Activated CD4-positive, alpha-beta T cell treated with anti-CD3 and anti-CD28 coated beads for 1 hour (primary cell): ENCODE measurements at regions not wholly inside any gene's neighbourhood (a gene's known extent, or its start where the extent isn't known, plus 50 kb on each side); places are given as distances from the start of the nearest gene placed in this dataset.

ENCODE experiments used
- DNase-seq: peaks from one replicate; pipeline ENCODE4 v3.0.0-alpha.2; 2020

- no peak for DNase-seq
These were observed 441.2 kb downstream of the CENPC start for GRCh38 chr4:67104145-67104544.

- DNase-seq: no peak
These were observed 442.1 kb downstream of the CENPC start for GRCh38 chr4:67103001-67103747.

GRCh38 chr4:67101612-67102011 lies 443.7 kb downstream of the CENPC start:
- no peak for DNase-seq

- DNase-seq: no peak
These were observed 453.0 kb downstream of the CENPC start for GRCh38 chr4:67092351-67092750.

DNA sequence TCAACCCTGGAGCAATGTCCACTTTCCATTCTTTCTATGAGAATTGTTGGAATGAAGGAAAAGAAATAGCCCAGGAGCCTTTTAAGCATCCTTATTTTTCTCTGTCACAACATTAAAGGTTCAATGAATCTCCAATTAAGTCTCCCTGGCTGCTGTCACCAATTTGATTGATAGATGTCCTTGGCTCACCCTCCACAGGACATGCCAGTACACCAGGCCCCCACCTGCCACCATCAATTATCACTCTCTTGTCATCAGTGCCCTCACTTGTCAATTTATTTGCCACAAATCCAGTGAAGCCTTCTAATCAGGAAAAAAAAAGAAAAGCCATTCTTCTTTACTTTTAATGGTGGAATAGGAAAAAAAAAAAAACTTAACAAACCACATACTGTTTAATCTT lies 453.6 kb downstream of the CENPC start:
- DNase-seq: no peak

- DNase-seq: no peak
These were observed 457.4 kb downstream of the CENPC start for GRCh38 chr4:67087897-67088296.

- no peak for DNase-seq
These were observed 460.5 kb downstream of the CENPC start for GRCh38 chr4:67084783-67085182.

DNA sequence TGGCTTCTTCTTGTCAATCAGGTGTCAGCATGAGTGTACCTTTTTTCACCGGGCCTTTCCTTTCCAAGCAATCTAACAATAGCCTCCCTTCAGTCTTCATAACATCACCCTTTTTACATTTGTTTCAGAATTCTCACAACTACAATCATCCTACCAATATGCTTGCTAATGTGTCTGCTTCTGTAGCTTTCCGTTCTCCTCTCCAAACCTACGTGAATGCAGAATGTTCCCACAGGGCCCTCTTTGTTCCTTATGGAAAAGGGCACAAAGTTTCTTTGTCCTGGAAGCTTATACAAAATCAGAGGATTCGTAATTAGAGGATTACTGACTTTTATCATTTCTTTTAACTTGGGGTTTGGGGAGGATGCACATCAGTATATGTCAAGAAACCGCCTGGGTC lies 461.8 kb downstream of the CENPC start:
- no peak for DNase-seq

DNA sequence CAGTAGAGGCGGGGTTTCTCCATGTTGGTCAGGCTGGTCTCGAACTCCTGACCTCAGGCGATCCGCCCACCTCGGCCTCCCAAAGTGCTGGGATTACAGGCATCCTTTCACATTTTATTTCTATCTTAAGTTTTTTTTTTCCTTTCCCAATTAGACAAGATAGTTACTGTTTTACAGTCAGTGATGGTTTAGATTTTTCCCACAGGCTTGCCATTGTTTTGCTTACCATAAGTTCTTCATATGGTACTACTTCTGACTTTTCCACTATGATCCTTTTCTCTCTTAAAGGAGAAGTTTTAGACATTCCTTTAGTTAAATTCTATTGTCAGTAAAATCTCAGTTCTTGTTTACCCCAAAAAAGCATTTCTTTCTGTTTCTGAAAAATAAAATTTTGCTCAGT lies 462.6 kb downstream of the CENPC start:
- no peak for DNase-seq

GRCh38 chr4:67080046-67080557 lies 465.2 kb downstream of the CENPC start:
- no peak for DNase-seq

DNA sequence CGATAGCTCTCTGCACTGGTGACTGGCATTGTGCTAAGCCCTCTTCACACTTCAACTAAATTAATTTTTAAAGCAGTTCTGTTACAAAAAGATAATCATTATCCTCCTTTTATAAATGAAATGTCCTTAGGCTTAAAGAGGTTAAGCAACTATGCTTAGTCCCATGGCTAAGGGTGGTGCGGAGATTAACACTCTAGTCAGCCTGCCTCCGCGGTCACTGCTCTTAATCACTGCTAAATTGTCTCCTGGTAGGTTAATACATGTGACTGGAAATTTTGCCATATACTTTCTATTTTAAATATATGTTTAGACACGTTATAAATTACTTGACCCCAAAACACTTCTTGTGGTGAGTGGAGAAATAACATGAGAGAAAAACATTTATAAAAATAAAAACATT lies 473.7 kb downstream of the CENPC start:
- no peak for DNase-seq

- no peak for DNase-seq
These were observed 490.0 kb downstream of the CENPC start for GRCh38 chr4:67055319-67055718.

GRCh38 chr4:67054896-67055295 lies 490.4 kb downstream of the CENPC start:
- DNase-seq: no peak

- no peak for DNase-seq
These were observed 492.3 kb downstream of the CENPC start for GRCh38 chr4:67052814-67053675.

GRCh38 chr4:67051000-67051789 lies 494.1 kb downstream of the CENPC start:
- DNase-seq: no peak

- no peak for DNase-seq
These were observed 495.9 kb downstream of the CENPC start for GRCh38 chr4:67049446-67049845.

- DNase-seq: no peak
These were observed 496.8 kb downstream of the CENPC start for GRCh38 chr4:67048530-67048929.

GRCh38 chr4:67040315-67040714 lies 505.0 kb downstream of the CENPC start:
- no peak for DNase-seq

DNA sequence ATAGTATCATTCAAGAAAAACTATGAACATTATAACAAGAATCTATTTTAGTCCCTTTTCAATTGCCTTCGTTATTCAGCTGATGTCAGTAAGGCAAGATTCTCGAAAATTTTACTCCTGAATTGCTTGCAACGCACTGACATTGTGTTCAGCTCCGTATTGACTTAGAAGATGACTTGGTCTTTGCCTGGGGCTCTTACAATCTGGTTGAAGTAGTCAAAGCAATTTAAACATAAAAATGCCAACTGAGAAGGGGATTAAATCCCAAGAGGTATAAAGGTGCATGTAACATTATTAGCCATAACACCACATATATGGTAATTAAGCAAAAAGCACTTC lies 507.1 kb downstream of the CENPC start:
- DNase-seq: no peak

DNA sequence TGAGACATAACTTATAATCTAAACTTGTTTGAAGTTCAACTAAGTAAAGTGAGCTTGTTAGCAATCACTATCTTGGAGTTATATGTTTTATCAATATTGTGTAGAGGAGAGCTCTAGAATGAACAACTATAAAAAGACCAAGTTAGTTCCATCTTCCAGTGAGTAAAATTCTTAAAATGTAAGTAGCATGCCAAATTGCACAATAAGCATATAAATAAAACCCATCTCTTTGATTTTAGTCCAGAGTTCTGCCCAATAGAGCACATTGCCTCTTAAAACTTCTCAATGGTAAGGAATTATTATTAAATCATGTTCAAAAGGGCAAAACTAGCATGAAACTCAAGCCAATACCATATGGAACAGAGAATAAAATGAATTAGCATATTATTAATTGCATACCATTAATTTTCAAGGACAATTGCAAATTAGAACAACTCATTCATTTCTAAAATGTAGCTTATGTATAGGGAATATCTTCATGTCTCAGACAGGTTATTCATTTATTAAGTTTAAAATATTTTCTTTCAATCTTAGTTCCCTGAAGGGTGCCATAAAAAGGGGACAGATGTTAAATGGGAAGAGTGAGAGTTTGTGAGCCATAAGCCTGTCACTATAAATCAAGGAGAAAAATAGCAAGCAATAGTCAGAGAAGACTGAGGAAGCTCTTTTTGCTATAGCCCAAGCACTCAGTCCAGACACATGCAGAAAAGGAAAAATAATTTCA lies 507.6 kb downstream of the CENPC start:
- DNase-seq: no peak

DNA sequence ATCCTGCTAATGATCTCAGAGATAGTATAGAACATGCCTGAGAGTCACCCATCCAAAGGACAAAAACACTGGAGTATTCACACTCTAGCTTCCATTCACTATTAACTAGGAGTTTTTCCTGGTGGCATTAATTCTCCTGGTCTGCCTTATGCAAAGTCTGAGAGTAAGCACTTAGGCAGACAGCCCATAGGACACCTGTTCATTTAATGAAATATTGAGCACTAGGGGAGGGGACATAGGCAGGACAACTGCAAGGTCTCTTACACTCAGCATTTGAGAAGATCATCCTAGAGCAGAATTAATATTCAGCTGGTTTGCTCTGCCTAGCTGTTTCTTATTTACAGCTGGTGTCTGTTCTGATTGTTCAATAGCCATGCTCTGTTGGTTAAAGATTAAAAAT lies 508.5 kb downstream of the CENPC start:
- no peak for DNase-seq

GRCh38 chr4:67035986-67036385 lies 509.3 kb downstream of the CENPC start:
- DNase-seq: no peak

- DNase-seq: no peak
These were observed 509.8 kb downstream of the CENPC start for GRCh38 chr4:67035501-67035900.
